SJSA1 (cell line): ENCODE measurements at regions not wholly inside any gene's neighbourhood (a gene's known extent, or its start where the extent isn't known, plus 50 kb on each side); places are given as distances from the start of the nearest gene placed in this dataset.
A peak's percentile ranks its signal among the peaks of the same experiment; 100 is the strongest.

Experiments used
- DNase-seq, 2 experiments: peaks; one replicate each; pipeline ENCODE4 v3.0.0-alpha.2; 2015 to 2020; ENCODE audit warnings: low spot score in 2 of 2, low read depth in 1 of 2
- H3K27ac ChIP-seq: fragments of 250-450 bp; sonication (Bioruptor Pico); 2 replicates; pipeline ENCODE4 v1.5.1; 2020; ENCODE audit warnings: mild to moderate bottlenecking, moderate library complexity
- H3K27me3 ChIP-seq: fragments of 250-450 bp; sonication (Bioruptor Pico); replicated peaks from 2 replicates; pipeline ENCODE4 v1.5.1; 2020; ENCODE audit warnings: mild to moderate bottlenecking, moderate library complexity
- H3K36me3 ChIP-seq: fragments of 250-450 bp; sonication (Bioruptor Pico); 2 replicates; pipeline ENCODE4 v1.5.1; 2020; ENCODE audit warnings: mild to moderate bottlenecking
- H3K4me1 ChIP-seq: fragments of 250-450 bp; sonication (Bioruptor Pico); replicated peaks from 2 replicates; pipeline ENCODE4 v1.6.1; 2021; ENCODE audit warnings: mild to moderate bottlenecking
- H3K4me3 ChIP-seq: fragments of 250-450 bp; sonication (Bioruptor Pico); 2 replicates; pipeline ENCODE4 v1.5.1; 2020; ENCODE audit warnings: mild to moderate bottlenecking
- H3K9me3 ChIP-seq: fragments of 250-450 bp; sonication (Bioruptor Pico); replicated peaks from 2 replicates; pipeline ENCODE4 v1.5.1; 2020; ENCODE audit warnings: mild to moderate bottlenecking

DNA sequence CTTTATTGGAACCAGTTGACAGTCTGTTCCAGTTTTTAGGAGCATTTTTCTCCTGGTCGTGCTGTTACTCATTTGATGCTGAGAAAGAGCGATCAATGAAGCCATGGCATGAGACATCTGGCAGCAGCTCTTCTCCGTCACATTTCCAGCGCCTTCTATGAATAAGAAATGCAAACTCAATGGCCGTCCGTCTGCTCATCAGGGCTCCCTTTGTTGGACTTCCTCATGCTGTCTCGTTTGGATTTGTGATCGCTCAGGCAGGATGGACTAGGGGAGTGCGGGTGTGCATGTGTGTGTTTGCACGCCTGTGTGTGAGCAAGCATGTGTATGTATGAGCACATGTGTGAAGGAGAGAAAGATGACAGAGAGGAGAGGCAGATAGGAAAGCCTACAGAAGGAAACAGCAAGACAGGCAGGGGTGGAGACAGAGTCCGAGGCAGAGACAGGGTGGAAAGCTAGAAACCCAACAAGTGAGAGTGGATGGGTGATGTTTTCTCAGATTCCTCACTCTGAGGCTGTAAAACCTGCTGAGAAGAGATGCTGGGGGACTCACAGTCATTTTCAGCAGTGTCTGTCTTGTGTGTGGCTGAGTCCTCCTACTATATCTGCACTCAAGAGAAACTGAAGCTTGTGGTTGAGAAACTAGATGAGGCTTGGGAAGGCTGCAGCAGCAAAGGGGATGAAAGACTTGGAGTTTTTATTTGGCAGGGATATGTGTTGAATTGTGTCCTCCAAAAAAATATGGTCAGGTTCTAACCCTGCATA, 56.0 kb upstream of the CLMP start:
- peaks cover 3% of the 10 kb centered on the region; the same call in 1 of the 2 replicates for H3K4me1 ChIP-seq
- H3K27me3 ChIP-seq: no peaks in the 10 kb centered on the region
- no peak overlapping the region for H3K27ac ChIP-seq
- no peak for DNase-seq
- no peak overlapping the region for H3K4me3 ChIP-seq
- H3K9me3 ChIP-seq: no peaks in the 10 kb centered on the region
- no peaks in the 10 kb centered on the region for H3K36me3 ChIP-seq

DNA sequence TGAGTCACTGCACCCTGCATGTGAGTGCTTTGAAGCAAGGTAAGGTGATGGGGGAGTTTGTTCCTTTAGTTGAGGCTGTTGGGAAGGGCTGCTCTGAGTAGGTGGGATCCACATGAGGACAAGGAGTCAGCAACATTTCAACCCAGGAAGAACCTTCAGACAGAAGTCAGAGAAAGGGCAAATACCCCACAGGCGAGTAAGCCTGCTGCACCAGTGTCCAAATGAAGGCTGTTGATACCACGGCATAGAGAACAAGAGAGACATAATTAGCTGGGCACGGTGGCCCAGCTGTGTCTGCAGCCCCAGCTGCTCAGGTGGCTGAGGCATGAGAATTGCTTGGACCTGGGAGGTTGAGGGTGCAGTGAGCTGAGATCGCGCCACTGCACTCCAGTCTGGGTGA, 54.3 kb upstream of the CLMP start:
- Histone ChIP-seq H3K27ac (no peak overlapping the region), H3K4me1 (peaks cover 5% of the 10 kb centered on the region; the same call in 1 of the 2 replicates), H3K27me3 (no peaks in the 10 kb centered on the region), H3K36me3 (no peaks in the 10 kb centered on the region), H3K9me3 (no peaks in the 10 kb centered on the region), H3K4me3 (no peak overlapping the region)
- DNase-seq: no peak

DNA sequence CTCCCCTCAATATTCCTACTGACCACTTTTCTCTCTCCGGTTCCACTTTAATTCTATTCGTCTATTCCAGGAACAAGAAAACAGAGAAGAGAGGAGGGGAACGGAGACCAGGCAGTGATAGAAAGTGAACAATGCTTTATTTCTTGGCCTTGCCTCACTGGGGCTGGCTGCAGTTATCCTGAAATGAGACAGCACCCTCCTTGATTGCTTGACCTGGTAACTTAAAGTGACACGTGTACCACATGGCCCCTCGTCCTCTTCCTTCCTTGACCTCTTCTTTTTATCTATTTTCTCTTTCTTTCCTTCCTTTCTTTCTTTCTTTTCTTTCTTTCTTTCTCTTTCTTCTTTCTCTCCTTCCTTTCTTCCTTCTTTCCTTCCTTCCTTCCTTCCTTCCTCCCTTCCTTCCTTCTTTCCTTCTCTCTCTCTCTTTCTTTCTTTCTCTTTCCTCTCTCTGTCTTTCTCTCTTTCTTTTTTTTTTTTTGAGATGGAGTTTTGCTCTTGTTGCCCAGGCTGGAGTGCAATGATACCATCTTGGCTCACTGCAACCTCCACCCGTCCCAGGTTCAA, 52.8 kb upstream of the CLMP start:
- Histone ChIP-seq H3K4me3 (no peak overlapping the region), H3K36me3 (no peaks in the 10 kb centered on the region), H3K4me1 (peaks cover 6% of the 10 kb centered on the region; the same call in 1 of the 2 replicates), H3K27ac (no peak overlapping the region), H3K27me3 (no peaks in the 10 kb centered on the region), H3K9me3 (no peaks in the 10 kb centered on the region)
- no peak for DNase-seq

DNA sequence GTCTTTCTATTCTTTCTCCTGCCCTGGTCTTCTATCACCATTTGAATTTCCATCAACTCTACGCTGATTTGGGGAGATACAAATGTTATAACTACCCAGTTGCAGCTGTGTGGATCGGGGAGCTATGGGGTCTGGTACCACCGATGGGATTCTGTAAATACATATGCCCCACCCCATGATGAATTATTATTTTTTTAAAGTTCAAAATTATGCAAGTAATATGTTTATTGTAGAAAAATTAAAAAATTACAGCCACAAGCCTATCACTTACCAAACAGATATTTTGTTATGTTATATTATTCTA, 52.4 kb upstream of the CLMP start:
- no peak for DNase-seq
- H3K27me3 ChIP-seq: no peaks in the 10 kb centered on the region
- H3K36me3 ChIP-seq: no peaks in the 10 kb centered on the region
- H3K4me1 ChIP-seq: peaks cover 6% of the 10 kb centered on the region; the same call in 1 of the 2 replicates
- H3K4me3 ChIP-seq: no peak overlapping the region
- H3K9me3 ChIP-seq: no peaks in the 10 kb centered on the region
- no peak overlapping the region for H3K27ac ChIP-seq

DNA sequence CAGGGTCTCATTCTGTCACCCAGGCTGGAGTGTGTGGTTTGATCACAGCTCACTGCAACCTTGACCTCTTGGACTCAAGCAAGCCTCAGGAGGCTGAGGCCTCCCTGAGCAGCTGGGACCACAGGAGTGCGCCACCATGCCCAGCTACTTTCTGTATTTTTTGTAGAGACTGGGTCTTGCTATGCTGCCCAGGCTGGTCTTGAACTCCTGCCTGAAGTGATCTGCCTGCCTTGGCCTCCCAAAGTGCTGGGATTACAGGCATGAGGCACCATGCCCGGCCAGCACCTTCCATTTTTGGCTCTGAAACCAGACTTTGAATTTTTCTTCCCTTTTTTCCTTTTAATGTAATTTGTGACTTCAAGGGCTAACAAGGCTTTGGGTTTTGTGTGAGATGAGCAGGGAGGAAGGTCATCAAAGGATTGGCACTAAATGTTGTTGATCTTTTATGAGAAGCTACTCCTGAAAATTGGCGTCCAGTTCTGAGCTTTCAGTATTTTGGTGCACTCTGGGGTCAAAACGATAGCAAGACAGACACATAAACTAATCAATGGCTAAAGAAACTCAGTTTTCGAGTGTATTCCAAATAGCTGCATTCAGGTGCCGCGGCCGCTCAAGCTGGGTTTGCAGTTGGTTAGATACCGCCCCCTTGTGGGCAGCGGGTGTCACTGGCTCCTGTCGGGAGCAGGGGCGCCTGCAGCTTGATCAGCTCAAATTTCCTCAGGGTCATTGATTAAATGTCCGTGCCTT, 51.9 kb upstream of the CLMP start:
- peak; percentile 36 to 59 for DNase-seq
- H3K4me1 ChIP-seq: peaks cover 6% of the 10 kb centered on the region; the same call in 1 of the 2 replicates
- no peaks in the 10 kb centered on the region for H3K36me3 ChIP-seq
- H3K27me3 ChIP-seq: no peaks in the 10 kb centered on the region
- H3K27ac ChIP-seq: no peak overlapping the region
- no peaks in the 10 kb centered on the region for H3K9me3 ChIP-seq
- no peak overlapping the region for H3K4me3 ChIP-seq

DNA sequence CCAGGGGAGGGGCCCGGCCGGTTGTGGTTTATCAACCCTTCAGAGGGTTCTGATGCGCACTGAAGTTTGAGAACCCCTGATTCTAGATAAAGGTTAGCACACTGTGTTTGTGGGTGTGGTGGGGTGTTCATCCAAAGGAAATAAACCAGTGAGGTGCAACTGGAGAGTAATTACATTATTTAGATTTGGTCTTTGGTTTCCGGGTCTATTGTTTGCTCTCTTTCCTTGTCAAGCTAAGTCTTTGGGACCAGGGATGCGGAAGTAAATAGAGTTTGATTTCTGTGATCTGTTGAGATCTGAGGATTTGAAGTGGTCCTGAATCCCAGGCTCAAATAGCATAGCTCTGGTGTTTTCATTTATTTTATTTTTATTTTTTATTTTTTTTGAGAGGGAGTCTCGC, 50.5 kb upstream of the CLMP start:
- peaks cover 6% of the 10 kb centered on the region; the same call in 1 of the 2 replicates for H3K4me1 ChIP-seq
- H3K27ac ChIP-seq: no peak overlapping the region
- no peak for DNase-seq
- no peaks in the 10 kb centered on the region for H3K36me3 ChIP-seq
- no peaks in the 10 kb centered on the region for H3K9me3 ChIP-seq
- H3K4me3 ChIP-seq: no peak overlapping the region
- H3K27me3 ChIP-seq: no peaks in the 10 kb centered on the region
